Neutrophil (primary cell): ENCODE measurements at regions not wholly inside any gene's neighbourhood (a gene's known extent, or its start where the extent isn't known, plus 50 kb on each side); places are given as distances from the start of the nearest gene placed in this dataset.

Experiments used
- H3K27ac ChIP-seq: fragments of 200-600 bp; sonication (generic); 2 replicates; pipeline ENCODE4 v1.5.1; 2016; ENCODE audit warnings: mild to moderate bottlenecking, moderate library complexity
- H3K27me3 ChIP-seq: fragments of 200-600 bp; sonication (generic); 2 replicates; pipeline ENCODE4 v1.6.0; 2016; ENCODE audit warnings: mild to moderate bottlenecking
- H3K36me3 ChIP-seq: fragments of 200-600 bp; sonication (generic); 2 replicates; pipeline ENCODE4 v1.5.1; 2017
- H3K4me1 ChIP-seq, 2 experiments: fragments of 200-600 bp in 1 of 2; sonication (generic) in 1 of 2; 1 replicate in 1 of 2; 2 replicates in 1 of 2; pipeline versions ENCODE4 v1.5.1 to v1.6.1; 2013 to 2016; ENCODE audit warnings: low read depth in 1 of 2, low read length in 1 of 2, mild to moderate bottlenecking in 1 of 2, moderate library complexity in 1 of 2; ENCODE audit not compliant: control insufficient read depth in 1 of 2, insufficient read depth in 1 of 2
- H3K4me3 ChIP-seq, 2 experiments: fragments of 200-600 bp in 1 of 2; sonication (generic) in 1 of 2; 1 replicate in 1 of 2; 2 replicates in 1 of 2; pipeline ENCODE4 v1.5.1; 2013 to 2016; ENCODE audit warnings: low read depth in 1 of 2, low read length in 1 of 2, mild to moderate bottlenecking in 1 of 2, moderate library complexity in 1 of 2
- H3K9me3 ChIP-seq: fragments of 200-600 bp; sonication (generic); 2 replicates; pipeline ENCODE4 v1.5.1; 2016
- TF ChIP-seq, protein P1 (sequence below): fragments of 200-600 bp; sonication (generic); IDR thresholded peaks from 2 replicates; pipeline ENCODE4 v1.5.1; 2016; ENCODE audit warnings: antibody characterized with exemption

DNA sequence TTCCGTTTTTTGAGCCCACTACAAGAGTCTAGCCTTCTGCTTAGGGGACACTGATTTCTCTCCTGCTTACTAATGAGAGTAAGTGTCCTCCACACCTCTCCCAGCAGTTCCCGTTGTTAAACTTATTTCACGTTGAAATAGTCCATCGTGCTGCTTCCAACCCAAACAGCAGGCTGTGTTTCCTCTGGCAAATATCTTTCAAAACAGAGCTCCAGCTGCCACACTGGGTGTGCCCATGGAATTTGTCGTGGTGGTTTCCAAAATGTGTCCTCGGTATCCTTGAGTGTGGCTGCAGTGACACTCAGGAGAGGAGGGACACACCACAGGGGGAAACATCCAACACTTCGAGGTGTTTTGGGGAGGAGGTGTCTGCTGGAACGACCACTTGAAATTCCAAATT lies 176.5 kb upstream of the RALGAPA2 start:
- TF ChIP-seq, protein P1, sequence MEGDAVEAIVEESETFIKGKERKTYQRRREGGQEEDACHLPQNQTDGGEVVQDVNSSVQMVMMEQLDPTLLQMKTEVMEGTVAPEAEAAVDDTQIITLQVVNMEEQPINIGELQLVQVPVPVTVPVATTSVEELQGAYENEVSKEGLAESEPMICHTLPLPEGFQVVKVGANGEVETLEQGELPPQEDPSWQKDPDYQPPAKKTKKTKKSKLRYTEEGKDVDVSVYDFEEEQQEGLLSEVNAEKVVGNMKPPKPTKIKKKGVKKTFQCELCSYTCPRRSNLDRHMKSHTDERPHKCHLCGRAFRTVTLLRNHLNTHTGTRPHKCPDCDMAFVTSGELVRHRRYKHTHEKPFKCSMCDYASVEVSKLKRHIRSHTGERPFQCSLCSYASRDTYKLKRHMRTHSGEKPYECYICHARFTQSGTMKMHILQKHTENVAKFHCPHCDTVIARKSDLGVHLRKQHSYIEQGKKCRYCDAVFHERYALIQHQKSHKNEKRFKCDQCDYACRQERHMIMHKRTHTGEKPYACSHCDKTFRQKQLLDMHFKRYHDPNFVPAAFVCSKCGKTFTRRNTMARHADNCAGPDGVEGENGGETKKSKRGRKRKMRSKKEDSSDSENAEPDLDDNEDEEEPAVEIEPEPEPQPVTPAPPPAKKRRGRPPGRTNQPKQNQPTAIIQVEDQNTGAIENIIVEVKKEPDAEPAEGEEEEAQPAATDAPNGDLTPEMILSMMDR = no peak
- peaks cover 64% of the 10 kb centered on the region for H3K27me3 ChIP-seq
- no peak overlapping the region for H3K4me3 ChIP-seq

DNA sequence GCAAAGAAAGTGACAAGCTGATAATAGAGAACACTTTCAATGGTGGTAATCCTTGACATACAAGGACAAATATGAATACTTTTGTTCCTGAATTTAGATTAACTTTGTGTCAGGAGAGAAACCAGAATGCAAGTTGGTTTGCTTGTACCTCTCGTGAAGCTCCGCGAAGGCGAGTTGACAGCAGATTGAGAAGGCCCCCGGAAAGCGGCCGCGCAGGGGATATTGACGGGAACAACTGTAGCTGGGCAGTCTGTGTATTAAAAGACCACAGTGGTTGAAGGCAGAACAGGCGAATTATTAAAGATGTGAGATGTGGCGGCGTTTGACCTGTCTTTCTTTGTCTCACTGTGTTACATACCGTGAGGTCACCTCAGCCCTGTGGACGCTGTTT lies 175.8 kb upstream of the RALGAPA2 start:
- no peaks in the 10 kb centered on the region for H3K4me1 ChIP-seq
- peaks cover 67% of the 10 kb centered on the region for H3K27me3 ChIP-seq

More for the DNA sequence above, 176.5 kb upstream of the RALGAPA2 start:
- no peaks in the 10 kb centered on the region for H3K9me3 ChIP-seq
- H3K4me1 ChIP-seq = no peaks in the 10 kb centered on the region
- no peaks in the 10 kb centered on the region for H3K36me3 ChIP-seq
- no peak overlapping the region for H3K27ac ChIP-seq

DNA sequence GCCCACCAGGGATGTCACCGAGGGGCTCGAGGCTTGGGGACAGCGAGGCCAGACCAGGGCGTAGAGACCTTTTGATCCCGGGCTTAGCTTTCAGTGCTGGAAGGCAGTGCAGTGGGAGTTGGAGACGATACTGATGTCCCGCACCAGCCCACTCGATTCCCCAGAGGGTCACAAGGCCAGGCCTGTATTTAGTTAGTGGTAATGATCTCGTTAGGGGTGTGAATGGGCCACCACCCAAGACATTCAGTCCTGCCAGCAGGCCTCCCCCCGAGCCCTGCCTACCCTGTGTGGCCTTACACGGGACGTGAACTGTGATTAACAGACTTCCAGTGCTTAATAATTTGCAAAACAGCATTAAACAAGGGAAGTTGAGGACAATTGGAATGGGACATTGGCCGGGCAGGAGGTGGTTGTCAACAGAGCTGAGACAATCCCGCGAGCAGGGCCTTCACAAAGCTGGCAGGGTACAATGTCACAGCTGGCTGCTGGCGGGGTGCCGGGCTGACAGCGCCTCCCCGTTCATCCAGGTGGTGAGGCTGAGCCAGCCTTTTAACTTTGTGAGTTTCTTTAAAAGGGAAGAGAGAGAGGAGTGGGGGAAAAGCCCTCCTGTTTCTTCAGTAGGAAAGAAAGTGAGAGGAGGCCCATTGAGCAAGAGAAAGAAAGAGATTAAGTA lies 175.3 kb upstream of the RALGAPA2 start:
- no peak overlapping the region for H3K4me3 ChIP-seq
- no peaks in the 10 kb centered on the region for H3K4me1 ChIP-seq
- H3K27me3 ChIP-seq = peaks cover 67% of the 10 kb centered on the region
- no peaks in the 10 kb centered on the region for H3K9me3 ChIP-seq
- no peaks in the 10 kb centered on the region for H3K36me3 ChIP-seq
- H3K27ac ChIP-seq = no peak overlapping the region
- TF ChIP-seq, protein P1 = no peak

More for the DNA sequence above, 175.8 kb upstream of the RALGAPA2 start:
- Histone ChIP-seq H3K4me3 (no peak overlapping the region), H3K36me3 (no peaks in the 10 kb centered on the region), H3K27ac (no peak overlapping the region), H3K9me3 (no peaks in the 10 kb centered on the region)
- TF ChIP-seq, protein P1 = no peak

DNA sequence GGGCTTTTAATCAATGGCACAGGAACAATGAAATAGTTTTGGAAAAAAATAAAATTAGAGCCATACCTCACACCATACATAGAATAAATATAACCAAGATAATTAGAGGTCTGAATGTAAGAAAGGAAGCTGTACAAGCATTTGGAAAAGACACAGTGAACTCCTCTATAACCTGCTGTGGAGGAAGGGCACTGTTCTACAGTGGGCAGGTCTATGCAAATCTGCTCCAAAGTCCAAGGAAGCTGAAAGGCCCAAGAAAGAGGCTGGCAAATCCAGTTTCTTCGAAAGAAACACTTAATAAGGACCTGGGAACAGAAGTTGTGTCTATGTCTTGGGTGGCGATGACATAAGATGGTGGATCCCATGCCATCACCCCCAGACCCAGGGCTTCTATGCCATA lies 169.4 kb upstream of the RALGAPA2 start:
- no peak overlapping the region for H3K27ac ChIP-seq
- H3K9me3 ChIP-seq = no peaks in the 10 kb centered on the region
- no peaks in the 10 kb centered on the region for H3K36me3 ChIP-seq
- H3K4me1 ChIP-seq = no peaks in the 10 kb centered on the region
- peaks cover 85% of the 10 kb centered on the region for H3K27me3 ChIP-seq
- TF ChIP-seq, protein P1 = no peak
- H3K4me3 ChIP-seq = no peak overlapping the region

DNA sequence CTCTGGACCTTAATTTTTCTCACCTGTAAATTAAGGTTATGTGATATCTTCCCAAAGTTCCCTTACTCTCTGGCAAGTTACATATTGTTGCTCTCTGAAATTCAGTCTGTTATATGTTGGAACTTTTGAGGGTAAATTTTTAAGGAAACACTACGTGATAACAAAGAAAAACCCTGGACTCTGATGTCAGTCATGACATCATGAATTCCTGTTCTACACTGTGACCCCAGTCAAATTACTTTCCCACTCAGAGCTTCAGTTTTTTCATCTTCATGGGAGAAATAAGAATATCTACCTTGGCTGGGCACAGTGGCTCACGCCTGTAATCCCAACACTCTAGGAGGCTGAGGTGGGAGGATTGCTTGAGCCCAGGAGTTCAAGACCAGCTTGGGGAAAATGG lies 164.6 kb upstream of the RALGAPA2 start:
- H3K4me1 ChIP-seq = no peaks in the 10 kb centered on the region
- TF ChIP-seq, protein P1 = no peak
- H3K27ac ChIP-seq = no peak overlapping the region
- peaks cover 97% of the 10 kb centered on the region for H3K27me3 ChIP-seq
- no peaks in the 10 kb centered on the region for H3K9me3 ChIP-seq
- no peak overlapping the region for H3K4me3 ChIP-seq
- H3K36me3 ChIP-seq = no peaks in the 10 kb centered on the region
